Neutrophil (primary cell): ENCODE measurements at regions not wholly inside any gene's neighbourhood (a gene's known extent, or its start where the extent isn't known, plus 50 kb on each side); places are given as distances from the start of the nearest gene placed in this dataset.

ENCODE experiments used
- H3K27ac ChIP-seq: fragments of 200-600 bp; sonication (generic); 2 replicates; pipeline ENCODE4 v1.5.1; 2016; ENCODE audit warnings: mild to moderate bottlenecking, moderate library complexity
- H3K27me3 ChIP-seq: fragments of 200-600 bp; sonication (generic); 2 replicates; pipeline ENCODE4 v1.6.0; 2016; ENCODE audit warnings: mild to moderate bottlenecking
- H3K36me3 ChIP-seq: fragments of 200-600 bp; sonication (generic); 2 replicates; pipeline ENCODE4 v1.5.1; 2017
- H3K4me1 ChIP-seq, 2 experiments: fragments of 200-600 bp in 1 of 2; sonication (generic) in 1 of 2; 1 replicate in 1 of 2; 2 replicates in 1 of 2; pipeline versions ENCODE4 v1.5.1 to v1.6.1; 2013 to 2016; ENCODE audit warnings: low read depth in 1 of 2, low read length in 1 of 2, mild to moderate bottlenecking in 1 of 2, moderate library complexity in 1 of 2; ENCODE audit not compliant: control insufficient read depth in 1 of 2, insufficient read depth in 1 of 2
- H3K4me3 ChIP-seq, 2 experiments: fragments of 200-600 bp in 1 of 2; sonication (generic) in 1 of 2; 1 replicate in 1 of 2; 2 replicates in 1 of 2; pipeline ENCODE4 v1.5.1; 2013 to 2016; ENCODE audit warnings: low read depth in 1 of 2, low read length in 1 of 2, mild to moderate bottlenecking in 1 of 2, moderate library complexity in 1 of 2
- H3K9me3 ChIP-seq: fragments of 200-600 bp; sonication (generic); 2 replicates; pipeline ENCODE4 v1.5.1; 2016
- TF ChIP-seq, protein P1 (sequence below): fragments of 200-600 bp; sonication (generic); IDR thresholded peaks from 2 replicates; pipeline ENCODE4 v1.5.1; 2016; ENCODE audit warnings: antibody characterized with exemption

DNA sequence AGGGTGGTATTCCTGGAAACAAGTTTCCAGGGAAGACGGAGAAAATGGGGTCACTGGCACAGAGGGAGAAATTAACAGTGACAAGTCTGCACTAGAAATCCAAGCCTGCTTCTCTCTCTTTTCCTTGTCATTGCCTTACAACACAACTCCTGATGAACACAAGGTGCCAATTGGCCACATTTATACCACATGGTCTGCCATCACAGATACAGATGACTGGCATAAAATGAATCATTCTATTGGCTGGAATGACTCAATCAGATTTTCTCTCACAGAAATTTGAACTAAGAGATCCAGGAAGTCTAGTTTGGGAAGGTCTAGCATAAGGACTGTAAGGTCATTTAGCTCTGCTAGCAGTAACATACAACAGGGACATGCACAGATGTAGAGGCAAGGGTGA is 190.3 kb downstream of the LINC00237 start:
- Histone ChIP-seq H3K4me1 (no peaks in the 10 kb centered on the region), H3K9me3 (no peaks in the 10 kb centered on the region), H3K4me3 (no peak overlapping the region), H3K27ac (no peak overlapping the region), H3K36me3 (no peaks in the 10 kb centered on the region), H3K27me3 (peaks cover 30% of the 10 kb centered on the region)
- TF ChIP-seq, protein P1, sequence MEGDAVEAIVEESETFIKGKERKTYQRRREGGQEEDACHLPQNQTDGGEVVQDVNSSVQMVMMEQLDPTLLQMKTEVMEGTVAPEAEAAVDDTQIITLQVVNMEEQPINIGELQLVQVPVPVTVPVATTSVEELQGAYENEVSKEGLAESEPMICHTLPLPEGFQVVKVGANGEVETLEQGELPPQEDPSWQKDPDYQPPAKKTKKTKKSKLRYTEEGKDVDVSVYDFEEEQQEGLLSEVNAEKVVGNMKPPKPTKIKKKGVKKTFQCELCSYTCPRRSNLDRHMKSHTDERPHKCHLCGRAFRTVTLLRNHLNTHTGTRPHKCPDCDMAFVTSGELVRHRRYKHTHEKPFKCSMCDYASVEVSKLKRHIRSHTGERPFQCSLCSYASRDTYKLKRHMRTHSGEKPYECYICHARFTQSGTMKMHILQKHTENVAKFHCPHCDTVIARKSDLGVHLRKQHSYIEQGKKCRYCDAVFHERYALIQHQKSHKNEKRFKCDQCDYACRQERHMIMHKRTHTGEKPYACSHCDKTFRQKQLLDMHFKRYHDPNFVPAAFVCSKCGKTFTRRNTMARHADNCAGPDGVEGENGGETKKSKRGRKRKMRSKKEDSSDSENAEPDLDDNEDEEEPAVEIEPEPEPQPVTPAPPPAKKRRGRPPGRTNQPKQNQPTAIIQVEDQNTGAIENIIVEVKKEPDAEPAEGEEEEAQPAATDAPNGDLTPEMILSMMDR = no peak

DNA sequence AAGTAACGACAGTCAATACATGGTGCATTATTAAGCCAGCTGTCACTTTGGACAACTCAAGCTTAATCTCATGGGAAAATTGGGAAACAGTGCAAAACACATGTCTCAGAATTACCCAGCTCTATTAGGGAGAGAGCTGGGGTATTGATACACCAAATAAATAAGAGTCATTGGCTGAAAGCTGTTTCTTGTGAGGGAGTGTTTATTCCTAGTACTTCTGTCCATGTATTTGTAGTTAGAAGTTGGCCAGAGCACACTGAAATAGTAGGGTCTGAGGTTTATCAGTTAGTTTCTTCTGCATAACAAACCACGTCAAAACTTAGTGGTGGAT is 192.0 kb upstream of the RALGAPA2 start:
- H3K4me3 ChIP-seq = no peak overlapping the region
- no peak overlapping the region for H3K27ac ChIP-seq
- no peaks in the 10 kb centered on the region for H3K36me3 ChIP-seq
- H3K9me3 ChIP-seq = no peaks in the 10 kb centered on the region
- no peaks in the 10 kb centered on the region for H3K4me1 ChIP-seq
- TF ChIP-seq, protein P1 = no peak
- H3K27me3 ChIP-seq = peaks cover 61% of the 10 kb centered on the region

DNA sequence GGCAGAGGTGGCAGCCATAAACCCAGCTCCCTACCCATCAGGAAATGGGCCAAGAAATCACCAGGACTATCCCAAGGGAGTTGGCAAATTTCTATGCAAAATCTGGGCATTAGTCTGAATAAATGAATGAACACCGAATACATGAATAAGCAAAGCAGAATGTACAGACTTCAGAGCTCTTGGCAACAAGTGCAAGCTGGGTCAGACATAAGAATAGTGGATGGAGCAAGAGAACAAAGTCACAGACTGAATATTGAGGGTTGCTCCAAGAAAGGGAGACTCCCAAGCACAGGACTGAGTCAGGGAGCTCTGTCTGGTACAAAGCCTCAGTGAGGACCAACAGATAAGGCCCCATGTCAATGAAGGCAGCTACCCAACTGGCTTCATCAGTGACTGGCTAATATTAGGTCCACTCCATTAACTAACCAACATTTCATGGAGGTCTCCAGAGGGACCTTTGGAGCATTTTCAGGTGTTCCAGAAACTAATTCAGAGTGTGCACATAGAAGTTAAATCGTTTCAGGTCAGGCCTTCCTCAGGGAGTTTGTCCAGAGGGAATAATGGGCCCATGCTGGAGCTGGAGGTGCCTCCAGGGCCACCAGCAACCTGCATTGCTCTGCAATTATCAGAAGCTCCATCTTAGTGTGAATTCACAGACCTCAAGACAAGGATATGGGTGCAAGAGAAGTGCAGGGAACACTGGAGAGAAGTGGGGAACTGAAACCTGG is 191.5 kb upstream of the RALGAPA2 start:
- peaks cover 62% of the 10 kb centered on the region for H3K27me3 ChIP-seq
- H3K4me3 ChIP-seq = no peak overlapping the region
- H3K9me3 ChIP-seq = no peaks in the 10 kb centered on the region
- TF ChIP-seq, protein P1 = no peak
- no peak overlapping the region for H3K27ac ChIP-seq
- no peaks in the 10 kb centered on the region for H3K36me3 ChIP-seq
- H3K4me1 ChIP-seq = no peaks in the 10 kb centered on the region

DNA sequence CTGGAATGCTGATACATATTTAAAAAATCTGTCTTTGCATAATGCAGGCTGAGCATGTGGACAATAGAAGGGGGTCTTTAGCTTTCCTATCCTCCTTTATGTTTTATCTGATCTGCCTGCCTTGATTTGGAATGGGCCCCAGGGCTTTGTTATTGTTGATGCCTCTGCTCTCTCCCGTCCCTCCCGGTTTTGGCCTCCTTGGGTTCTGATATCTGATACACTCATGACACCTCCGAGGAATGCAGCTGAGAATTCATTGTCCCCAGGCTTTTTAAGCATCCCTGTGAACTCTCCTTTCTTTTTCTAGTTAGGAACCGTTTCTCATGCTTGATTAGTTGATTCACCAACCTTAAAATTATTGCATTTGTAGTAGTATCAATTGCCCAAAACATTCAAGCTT is 185.5 kb upstream of the RALGAPA2 start:
- TF ChIP-seq, protein P1 = no peak
- Histone ChIP-seq H3K4me3 (no peak overlapping the region), H3K27ac (no peak overlapping the region), H3K36me3 (no peaks in the 10 kb centered on the region), H3K27me3 (peaks cover 60% of the 10 kb centered on the region), H3K4me1 (no peaks in the 10 kb centered on the region), H3K9me3 (no peaks in the 10 kb centered on the region)

DNA sequence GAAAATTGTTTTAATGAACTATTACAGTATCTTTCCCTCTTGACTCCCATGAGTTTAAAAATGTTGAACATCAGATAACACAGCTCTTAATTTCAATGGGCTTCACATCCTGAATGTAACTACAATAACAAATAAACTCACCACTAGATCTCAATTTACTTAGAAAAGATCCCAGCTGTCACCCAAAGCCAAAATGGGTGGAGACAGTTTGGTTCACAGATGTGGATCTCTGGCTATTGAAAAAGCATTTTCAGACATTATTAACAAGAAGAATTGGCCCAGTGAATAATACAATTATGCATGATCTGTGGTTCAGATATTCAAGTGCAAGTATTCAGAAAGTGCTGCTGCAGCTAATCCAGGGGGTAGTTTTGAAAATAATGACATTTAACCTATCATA is 184.7 kb upstream of the RALGAPA2 start:
- Histone ChIP-seq H3K36me3 (no peaks in the 10 kb centered on the region), H3K4me1 (no peaks in the 10 kb centered on the region), H3K9me3 (no peaks in the 10 kb centered on the region), H3K27ac (no peak overlapping the region), H3K27me3 (peaks cover 62% of the 10 kb centered on the region), H3K4me3 (no peak overlapping the region)
- TF ChIP-seq, protein P1 = no peak
